BE2C (cell line): ENCODE measurements at regions not wholly inside any gene's neighbourhood (a gene's known extent, or its start where the extent isn't known, plus 50 kb on each side); places are given as distances from the start of the nearest gene placed in this dataset.

Source experiments
- DNase-seq: peaks from one replicate; pipeline ENCODE4 v3.0.0-alpha.2; 2020
- H3K27me3 ChIP-seq: fragments of 250-450 bp; sonication (Bioruptor Pico); 2 replicates; pipeline ENCODE4 v1.5.1; 2020; ENCODE audit warnings: mild to moderate bottlenecking
- H3K36me3 ChIP-seq: fragments of 250-450 bp; sonication (Bioruptor Pico); 2 replicates; pipeline ENCODE4 v1.5.1; 2020; ENCODE audit warnings: mild to moderate bottlenecking
- H3K4me1 ChIP-seq: fragments of 250-450 bp; sonication (Bioruptor Pico); 2 replicates; pipeline ENCODE4 v1.5.1; 2020
- H3K4me3 ChIP-seq: 2 replicates; pipeline ENCODE4 v1.5.1; 2011; ENCODE audit warnings: low read depth, low read length
- H3K9me3 ChIP-seq: fragments of 250-450 bp; sonication (Bioruptor Pico); 2 replicates; pipeline ENCODE4 v1.5.1; 2020
- TF ChIP-seq, protein P1 (sequence below): IDR thresholded peaks from 2 replicates; pipeline ENCODE4 v1.5.1; 2012; ENCODE audit warnings: mild to moderate bottlenecking, low read depth, low read length

DNA sequence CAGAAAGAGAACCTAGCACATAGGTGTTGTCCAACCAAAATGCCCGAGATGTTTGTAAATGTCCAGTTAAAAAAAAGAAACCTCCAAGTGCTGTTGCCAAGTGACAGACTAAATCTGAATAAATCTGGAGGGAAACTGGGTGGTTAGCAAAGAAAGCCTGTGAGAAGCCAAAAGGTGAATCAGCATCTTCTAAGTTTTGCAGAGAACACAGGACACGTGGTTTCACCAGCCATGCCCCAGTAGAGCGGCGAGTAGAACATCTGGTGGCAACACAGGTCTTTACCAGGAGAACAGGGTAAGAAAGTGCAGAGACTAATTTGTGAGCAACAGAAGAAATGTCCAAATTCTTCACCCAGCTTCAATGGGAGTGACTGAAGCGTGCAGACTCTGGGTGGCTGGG lies 986.0 kb downstream of the ROBO2 start:
- DNase-seq: no peak
- no peaks in the 10 kb centered on the region for H3K9me3 ChIP-seq
- H3K27me3 ChIP-seq: no peaks in the 10 kb centered on the region
- H3K36me3 ChIP-seq: 0 out of 2 replicates have a peak, but pooled peaks cover 3% of the 10 kb centered on the region
- H3K4me3 ChIP-seq: no peak overlapping the region
- H3K4me1 ChIP-seq: peaks cover 8% of the 10 kb centered on the region
- TF ChIP-seq, protein P1, sequence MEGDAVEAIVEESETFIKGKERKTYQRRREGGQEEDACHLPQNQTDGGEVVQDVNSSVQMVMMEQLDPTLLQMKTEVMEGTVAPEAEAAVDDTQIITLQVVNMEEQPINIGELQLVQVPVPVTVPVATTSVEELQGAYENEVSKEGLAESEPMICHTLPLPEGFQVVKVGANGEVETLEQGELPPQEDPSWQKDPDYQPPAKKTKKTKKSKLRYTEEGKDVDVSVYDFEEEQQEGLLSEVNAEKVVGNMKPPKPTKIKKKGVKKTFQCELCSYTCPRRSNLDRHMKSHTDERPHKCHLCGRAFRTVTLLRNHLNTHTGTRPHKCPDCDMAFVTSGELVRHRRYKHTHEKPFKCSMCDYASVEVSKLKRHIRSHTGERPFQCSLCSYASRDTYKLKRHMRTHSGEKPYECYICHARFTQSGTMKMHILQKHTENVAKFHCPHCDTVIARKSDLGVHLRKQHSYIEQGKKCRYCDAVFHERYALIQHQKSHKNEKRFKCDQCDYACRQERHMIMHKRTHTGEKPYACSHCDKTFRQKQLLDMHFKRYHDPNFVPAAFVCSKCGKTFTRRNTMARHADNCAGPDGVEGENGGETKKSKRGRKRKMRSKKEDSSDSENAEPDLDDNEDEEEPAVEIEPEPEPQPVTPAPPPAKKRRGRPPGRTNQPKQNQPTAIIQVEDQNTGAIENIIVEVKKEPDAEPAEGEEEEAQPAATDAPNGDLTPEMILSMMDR: no peak

DNA sequence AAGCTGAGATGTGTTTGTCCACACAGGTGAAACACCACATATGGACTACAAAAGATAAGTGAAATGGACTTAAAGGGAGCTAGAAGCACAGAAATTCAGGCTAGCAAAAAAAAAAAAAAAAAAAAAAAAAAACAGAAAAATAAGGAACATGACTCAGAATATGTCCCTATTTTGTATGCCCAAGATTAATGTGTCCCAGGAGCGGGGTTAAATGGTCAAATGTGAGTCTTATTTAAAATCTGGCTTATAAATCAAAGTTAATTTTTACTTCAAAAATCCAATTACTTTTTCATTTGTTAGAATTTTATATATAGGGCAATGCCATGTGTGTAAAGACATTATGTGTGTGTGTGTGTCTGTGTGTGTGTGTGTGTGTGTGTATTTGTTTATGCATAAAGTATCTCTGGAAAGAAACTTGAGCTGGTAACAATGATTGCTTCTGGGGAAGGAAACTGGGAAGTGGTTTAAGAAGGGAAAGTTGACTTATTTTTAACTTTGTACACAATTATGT lies 986.5 kb downstream of the ROBO2 start:
- Histone ChIP-seq H3K9me3 (no peaks in the 10 kb centered on the region), H3K4me3 (no peak overlapping the region), H3K27me3 (no peaks in the 10 kb centered on the region), H3K36me3 (0 out of 2 replicates have a peak, but pooled peaks cover 3% of the 10 kb centered on the region), H3K4me1 (peaks cover 6% of the 10 kb centered on the region)
- DNase-seq: no peak
- TF ChIP-seq, protein P1: no peak

DNA sequence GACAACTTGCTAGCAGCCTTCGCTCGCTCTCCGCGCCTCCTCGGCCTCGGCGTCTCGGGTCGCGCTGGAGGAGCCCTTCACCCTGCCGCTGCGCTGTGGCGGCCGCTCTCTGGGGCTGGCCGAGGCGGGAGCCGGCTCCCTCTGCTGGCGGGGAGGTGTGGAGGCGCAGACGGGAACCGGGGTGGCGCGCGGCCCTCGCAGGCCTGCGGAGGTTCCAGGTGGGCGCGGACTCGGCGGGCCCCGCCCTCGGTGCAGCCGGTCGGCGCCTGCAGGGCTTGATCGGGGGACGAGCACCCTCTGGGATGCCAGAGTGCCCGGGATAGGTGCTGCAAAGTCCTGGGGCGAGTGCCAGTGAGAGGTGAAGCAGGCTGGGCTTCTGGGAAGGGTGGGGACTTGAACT lies 989.9 kb downstream of the ROBO2 start:
- DNase-seq: no peak
- H3K27me3 ChIP-seq: no peaks in the 10 kb centered on the region
- no peaks in the 10 kb centered on the region for H3K36me3 ChIP-seq
- no peaks in the 10 kb centered on the region for H3K9me3 ChIP-seq
- TF ChIP-seq, protein P1: no peak
- H3K4me3 ChIP-seq: no peak overlapping the region
- H3K4me1 ChIP-seq: no peaks in the 10 kb centered on the region

DNA sequence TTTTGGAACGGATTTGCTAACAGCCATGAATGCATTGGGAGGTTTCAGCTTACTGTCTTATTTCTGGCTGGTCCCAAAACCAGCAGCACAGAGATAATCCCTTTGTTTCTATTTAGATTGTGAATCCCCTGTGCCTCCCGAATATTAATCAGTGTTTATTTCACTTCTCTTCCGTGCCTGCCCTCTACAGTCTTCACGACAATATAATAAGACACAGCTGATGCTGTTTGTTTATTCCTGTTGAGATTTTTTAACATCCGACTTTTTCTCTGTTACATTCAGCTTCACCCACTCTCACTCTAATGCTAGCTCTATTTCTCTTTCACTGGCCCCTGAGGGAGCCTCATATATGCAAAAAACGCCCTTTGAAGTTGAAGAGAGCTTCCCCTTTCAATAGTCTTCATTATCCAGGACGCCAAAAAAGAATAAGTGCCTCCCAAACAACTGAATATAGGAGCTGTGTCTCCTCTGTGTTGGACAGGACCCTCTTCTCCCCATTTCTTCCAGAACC lies 995.3 kb downstream of the ROBO2 start:
- H3K4me3 ChIP-seq: no peak overlapping the region
- H3K36me3 ChIP-seq: no peaks in the 10 kb centered on the region
- TF ChIP-seq, protein P1: no peak
- H3K9me3 ChIP-seq: no peaks in the 10 kb centered on the region
- H3K27me3 ChIP-seq: no peaks in the 10 kb centered on the region
- H3K4me1 ChIP-seq: no peaks in the 10 kb centered on the region
- no peak for DNase-seq

DNA sequence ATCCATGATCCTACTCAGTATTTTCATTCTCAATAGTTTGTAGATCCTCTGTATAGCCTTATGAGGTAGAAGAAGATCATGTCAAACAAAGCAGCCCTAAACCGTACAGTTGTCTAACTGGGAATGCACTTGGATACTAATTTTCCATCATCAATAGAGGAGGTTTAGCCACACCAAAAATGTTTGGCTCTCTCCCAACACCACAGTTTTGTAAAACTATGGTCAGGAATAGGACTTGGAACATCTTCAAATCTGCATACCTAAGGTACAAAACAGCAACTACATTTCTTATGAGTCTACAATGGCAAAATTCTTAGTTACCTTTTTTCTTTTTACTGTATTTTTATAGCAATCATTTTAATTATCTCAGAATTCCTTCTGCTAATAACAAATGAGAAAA lies 1001.6 kb downstream of the ROBO2 start:
- Histone ChIP-seq H3K27me3 (no peaks in the 10 kb centered on the region), H3K9me3 (no peaks in the 10 kb centered on the region), H3K36me3 (no peaks in the 10 kb centered on the region), H3K4me3 (no peak overlapping the region), H3K4me1 (no peaks in the 10 kb centered on the region)
- TF ChIP-seq, protein P1: no peak
- DNase-seq: no peak

DNA sequence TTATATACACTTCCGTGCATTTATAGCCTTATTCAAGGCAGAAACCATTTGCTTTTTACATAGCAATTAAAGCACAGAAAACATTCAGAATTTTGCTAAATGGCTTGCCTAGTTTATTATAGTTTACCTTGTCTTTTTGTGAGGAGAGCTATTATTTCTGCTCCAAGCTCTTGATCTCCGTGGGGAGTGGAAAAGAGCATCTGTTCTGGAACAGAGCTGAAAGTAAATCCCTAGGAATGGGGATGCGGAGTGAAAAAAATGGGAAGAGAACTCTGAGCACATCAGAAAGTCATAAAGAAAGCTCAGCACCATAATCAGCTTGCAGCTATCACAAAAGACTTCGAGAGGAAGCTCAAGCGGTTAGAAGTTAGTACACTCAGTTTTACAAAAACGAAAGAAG lies 1006.7 kb downstream of the ROBO2 start:
- H3K27me3 ChIP-seq: no peaks in the 10 kb centered on the region
- no peaks in the 10 kb centered on the region for H3K4me1 ChIP-seq
- H3K4me3 ChIP-seq: no peak overlapping the region
- TF ChIP-seq, protein P1: no peak
- H3K36me3 ChIP-seq: no peaks in the 10 kb centered on the region
- no peaks in the 10 kb centered on the region for H3K9me3 ChIP-seq
- no peak for DNase-seq
